Stomach (tissue), 8 donors: ENCODE measurements at regions not wholly inside any gene's neighbourhood (a gene's known extent, or its start where the extent isn't known, plus 50 kb on each side); places are given as distances from the start of the nearest gene placed in this dataset.

Experiments
- DNase-seq, 2 donors: peaks; one replicate each; pipeline versions ENCODE4 v3.0.0 to v3.0.0-alpha.2; 2013 to 2019
- H3K27ac ChIP-seq, 5 donors: fragments of 200-600 bp in 4 of 5; sonication (generic) in 4 of 5; one replicate each; pipeline ENCODE4 v1.5.1; 2013 to 2019; ENCODE audit warnings: mild to moderate bottlenecking in 1 of 5, moderate library complexity in 1 of 5
- H3K27me3 ChIP-seq, 3 donors: fragments of 200-600 bp; sonication (generic); one replicate each; pipeline ENCODE4 v1.5.1; 2017 to 2019; ENCODE audit warnings: mixed run types in 1 of 3
- H3K36me3 ChIP-seq, 4 donors: fragments of 200-600 bp; sonication (generic); 1 replicate in 3 of 4; 2 replicates in 1 of 4; pipeline ENCODE4 v1.5.1; 2016 to 2019
- H3K4me1 ChIP-seq, 4 donors: fragments of 200-600 bp; sonication (generic); one replicate each; pipeline ENCODE4 v1.5.1; 2016 to 2019
- H3K4me3 ChIP-seq, 4 donors: fragments of 200-600 bp; sonication (generic) in 3 of 4; one replicate each; pipeline ENCODE4 v1.5.1; 2016 to 2019; ENCODE audit warnings: mild to moderate bottlenecking in 1 of 4
- H3K9me3 ChIP-seq, 4 donors: fragments of 200-600 bp; sonication (generic); one replicate each; pipeline ENCODE4 v1.5.1; 2016 to 2019
- EP300 ChIP-seq: sonication (generic); formaldehyde crosslinking; IDR thresholded peaks from one replicate; pipeline ENCODE4 v1.6.1; 2017; ENCODE audit warnings: antibody characterized with exemption
- POLR2A ChIP-seq, 4 donors: fragments of 450-650 bp; IDR thresholded peaks; one replicate each; pipeline ENCODE4 v1.6.1; 2016; ENCODE audit warnings: antibody characterized with exemption in 4 of 4, control low read depth in 2 of 4, mild to moderate bottlenecking in 1 of 4, moderate library complexity in 1 of 4
- POLR2AphosphoS5 ChIP-seq, 3 donors: sonication (generic); formaldehyde crosslinking; IDR thresholded peaks; one replicate each; pipeline ENCODE4 v1.6.1; 2016; ENCODE audit warnings: antibody characterized with exemption in 3 of 3
- WGBS, 5 donors: extraction: QIAGEN DNeasy Blood & Tissue Kit in 3 of 5; methylation state at CpG; one replicate each; pipeline versions ENCODE4 v1.1.5 to v1.1.7; 2013 to 2018; 5-methylcytosine and 5-hydroxymethylcytosine counted together
- intact Hi-C: fragments of 100-400 bp; cut with DNase I; formaldehyde crosslinking; loops from one replicate; pipeline ENCODE4 v1.15.1; 2023; ENCODE audit warnings: low total_unique reads
- TF ChIP-seq, protein P1 (sequence below), 7 experiments: fragments of 450-650 bp in 4 of 7; fragments of 200-600 bp in 3 of 7; sonication (generic) in 3 of 7; IDR thresholded peaks; one replicate each; pipeline ENCODE4 v1.5.1; 2016 to 2019; ENCODE audit warnings: antibody characterized with exemption in 7 of 7, control low read depth in 2 of 7, mild to moderate bottlenecking in 1 of 7
- donor health status: healthy with polysubstance abuse.
- donor health status: Bipolar disorder and iron deficiency.
- donor health status: healthy.

DNA sequence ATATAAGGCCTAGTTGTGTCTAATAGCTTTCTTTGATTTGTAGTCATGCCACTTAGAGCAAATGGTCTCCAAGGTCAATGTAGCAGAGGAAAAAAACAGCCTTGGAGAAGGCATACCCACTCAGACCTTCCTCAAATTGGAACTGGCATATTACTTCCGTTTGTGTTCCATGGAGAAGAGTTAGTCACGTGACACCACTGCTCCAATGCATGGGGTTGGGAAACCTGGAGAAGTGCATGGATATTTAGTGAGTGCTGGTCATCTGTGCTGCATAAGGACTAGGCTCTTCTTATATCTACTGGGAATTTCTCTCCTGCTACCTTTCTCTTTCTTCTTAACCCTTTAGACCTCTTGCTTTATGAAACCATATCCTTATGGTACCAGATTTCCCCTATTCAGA lies 167.8 kb downstream of the BACH1 start:
- H3K4me3 ChIP-seq, result no peak overlapping the region
- DNase-seq, result no peak
- TF ChIP-seq POLR2AphosphoS5 (IDR thresholded peaks at IDR 0.05) (no peak), POLR2A (IDR thresholded peaks at IDR 0.05) (no peak), EP300 (no peak)
- TF ChIP-seq, protein P1, sequence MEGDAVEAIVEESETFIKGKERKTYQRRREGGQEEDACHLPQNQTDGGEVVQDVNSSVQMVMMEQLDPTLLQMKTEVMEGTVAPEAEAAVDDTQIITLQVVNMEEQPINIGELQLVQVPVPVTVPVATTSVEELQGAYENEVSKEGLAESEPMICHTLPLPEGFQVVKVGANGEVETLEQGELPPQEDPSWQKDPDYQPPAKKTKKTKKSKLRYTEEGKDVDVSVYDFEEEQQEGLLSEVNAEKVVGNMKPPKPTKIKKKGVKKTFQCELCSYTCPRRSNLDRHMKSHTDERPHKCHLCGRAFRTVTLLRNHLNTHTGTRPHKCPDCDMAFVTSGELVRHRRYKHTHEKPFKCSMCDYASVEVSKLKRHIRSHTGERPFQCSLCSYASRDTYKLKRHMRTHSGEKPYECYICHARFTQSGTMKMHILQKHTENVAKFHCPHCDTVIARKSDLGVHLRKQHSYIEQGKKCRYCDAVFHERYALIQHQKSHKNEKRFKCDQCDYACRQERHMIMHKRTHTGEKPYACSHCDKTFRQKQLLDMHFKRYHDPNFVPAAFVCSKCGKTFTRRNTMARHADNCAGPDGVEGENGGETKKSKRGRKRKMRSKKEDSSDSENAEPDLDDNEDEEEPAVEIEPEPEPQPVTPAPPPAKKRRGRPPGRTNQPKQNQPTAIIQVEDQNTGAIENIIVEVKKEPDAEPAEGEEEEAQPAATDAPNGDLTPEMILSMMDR (IDR thresholded peaks at IDR 0.05), result no peak
- no peak overlapping the region for H3K27ac ChIP-seq
- WGBS, 5 donors, result 87 to 99% (median 91%) methylated on average over 2 of the region's 2 CpGs
- no peaks in the 10 kb centered on the region for H3K9me3 ChIP-seq
- peaks cover 0 to 3% (median 0%) of the 10 kb centered on the region in 4 donors for H3K36me3 ChIP-seq
- intact Hi-C loops, result no loop called here
- H3K27me3 ChIP-seq, result no peaks in the 10 kb centered on the region
- no peaks in the 10 kb centered on the region for H3K4me1 ChIP-seq

DNA sequence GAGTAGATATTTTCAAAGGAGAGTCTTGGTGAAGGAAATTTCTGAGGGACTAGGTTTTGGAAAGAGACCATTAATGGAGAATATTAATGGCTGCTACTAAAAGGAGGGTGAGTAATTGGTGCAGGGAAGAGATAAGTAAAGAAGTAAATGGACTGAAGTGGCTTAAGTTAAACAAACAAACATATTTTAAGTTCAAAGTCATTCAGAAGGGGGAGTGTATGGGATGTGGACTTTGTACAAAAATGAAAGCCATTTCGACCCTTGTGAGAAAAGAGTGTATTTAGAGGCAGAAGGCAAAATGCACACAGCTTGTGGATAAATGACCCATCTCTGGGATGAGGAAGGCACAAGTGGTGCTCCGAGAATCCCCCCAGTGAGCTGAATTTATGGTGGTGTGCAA lies 171.7 kb downstream of the BACH1 start:
- H3K36me3 ChIP-seq, result peaks cover 0 to 3% (median 0%) of the 10 kb centered on the region in 4 donors
- intact Hi-C loops, result loop anchor here (10.0 kb wide), 1 partner anchor 374 kb away; no protein-coding TSS in a partner anchor
- TF ChIP-seq EP300 (no peak), POLR2A (IDR thresholded peaks at IDR 0.05) (no peak), POLR2AphosphoS5 (IDR thresholded peaks at IDR 0.05) (no peak)
- TF ChIP-seq, protein P1 (IDR thresholded peaks at IDR 0.05), result no peak
- WGBS, 5 donors, result 59 to 76% (median 67%) methylated on average over 2 of the region's 2 CpGs
- H3K4me3 ChIP-seq, result no peak overlapping the region
- H3K27me3 ChIP-seq, result no peaks in the 10 kb centered on the region
- DNase-seq, result no peak
- no peak overlapping the region for H3K27ac ChIP-seq
- no peaks in the 10 kb centered on the region for H3K9me3 ChIP-seq
- no peaks in the 10 kb centered on the region for H3K4me1 ChIP-seq

DNA sequence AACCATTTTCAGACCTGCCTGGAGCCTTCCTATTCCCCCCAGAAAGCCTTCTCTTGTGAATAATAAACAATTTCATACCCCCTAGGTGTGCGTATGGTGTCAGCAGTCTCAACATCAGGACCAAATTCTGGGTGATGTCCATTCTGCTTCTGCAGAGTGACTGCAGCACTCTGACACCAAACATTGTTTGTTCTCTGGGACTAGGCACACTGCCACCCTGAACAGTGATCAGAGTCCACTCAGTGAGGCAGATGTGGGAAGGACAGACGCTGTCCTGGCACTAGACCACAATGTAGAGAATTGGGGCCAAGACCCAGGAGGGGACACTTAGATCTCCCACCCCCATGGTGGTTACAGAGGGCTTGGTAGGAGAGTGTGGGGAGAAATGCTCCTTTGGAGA lies 175.1 kb downstream of the BACH1 start:
- Histone ChIP-seq H3K27me3 (no peaks in the 10 kb centered on the region), H3K36me3 (no peaks in the 10 kb centered on the region), H3K27ac (no peak overlapping the region), H3K9me3 (no peaks in the 10 kb centered on the region), H3K4me3 (no peak overlapping the region), H3K4me1 (no peaks in the 10 kb centered on the region)
- WGBS, 5 donors, result 85 to 94% (median 92%) methylated on average over 2 of the region's 2 CpGs
- intact Hi-C loops, result loop anchor here (10.0 kb wide), 1 partner anchor 371 kb away; no protein-coding TSS in a partner anchor
- no peak for DNase-seq
- TF ChIP-seq EP300 (no peak), POLR2A (IDR thresholded peaks at IDR 0.05) (no peak), POLR2AphosphoS5 (IDR thresholded peaks at IDR 0.05) (no peak)
- TF ChIP-seq, protein P1 (IDR thresholded peaks at IDR 0.05), result no peak

DNA sequence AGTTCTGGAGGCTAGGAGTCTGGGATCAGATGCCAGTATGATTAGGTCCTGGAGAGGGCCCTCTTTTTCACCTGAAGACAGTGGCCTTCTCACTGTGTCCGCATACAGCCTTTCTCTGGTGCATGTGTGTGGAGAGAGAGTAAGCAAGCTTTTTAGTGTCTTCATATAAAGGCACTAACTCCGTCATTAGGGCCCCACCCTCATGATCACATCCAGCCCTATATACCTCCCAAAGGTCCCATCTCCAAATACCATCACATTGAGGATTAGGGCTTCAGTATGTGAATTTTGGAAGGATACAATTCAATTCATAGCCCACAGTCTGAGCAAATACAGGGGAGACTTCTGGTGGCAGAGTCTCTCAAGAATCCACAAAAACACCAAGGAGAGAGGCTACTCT lies 176.6 kb downstream of the BACH1 start:
- intact Hi-C loops, result loop anchor here (10.0 kb wide), 1 partner anchor 369 kb away; no protein-coding TSS in a partner anchor
- Histone ChIP-seq H3K4me3 (no peak overlapping the region), H3K36me3 (no peaks in the 10 kb centered on the region), H3K9me3 (no peaks in the 10 kb centered on the region), H3K27ac (no peak overlapping the region), H3K27me3 (no peaks in the 10 kb centered on the region), H3K4me1 (no peaks in the 10 kb centered on the region)
- TF ChIP-seq, protein P1 (IDR thresholded peaks at IDR 0.05), result no peak
- TF ChIP-seq EP300 (no peak), POLR2A (IDR thresholded peaks at IDR 0.05) (no peak), POLR2AphosphoS5 (IDR thresholded peaks at IDR 0.05) (no peak)
- WGBS, 5 donors, result 94 to 98% (median 98%) methylated on average over 2 of the region's 2 CpGs
- DNase-seq, result no peak
